Endothelial cell of umbilical vein (primary cell): ENCODE measurements at regions not wholly inside any gene's neighbourhood (a gene's known extent, or its start where the extent isn't known, plus 50 kb on each side); places are given as distances from the start of the nearest gene placed in this dataset.

ENCODE experiments used
- BruUV-seq: library from RNA; stranded (reverse); fragments of 400-500 nt; replicated peaks from 2 replicates; lab custom pipeline; 2021; lab: Mats Ljungman, UMichigan
- CTCF ChIA-PET: fragments of 300-600, 350-600 bp; sonication (Branson Sonifier 250); formaldehyde crosslinking; loops from one replicate; lab custom pipeline; 2021; ENCODE audit warnings: antibody characterized with exemption, inconsistent platforms; lab: Charles Lee
- POLR2A ChIA-PET: fragments of 300-600, 350-600 bp; sonication (Branson Sonifier 250); formaldehyde crosslinking; loops from one replicate; lab custom pipeline; 2021; ENCODE audit warnings: antibody characterized with exemption, inconsistent platforms; lab: Charles Lee
- DNase-seq: peaks from one replicate; pipeline ENCODE4 v3.0.0-alpha.2; 2011; ENCODE audit warnings: low read depth, low spot score
- FAIRE-seq: peaks from 2 replicates; lab custom pipeline; 2011; peaks lifted over from hg19 to GRCh38; lab: Jason Lieb, UNC
- H2AFZ ChIP-seq: 2 replicates; pipeline ENCODE4 v1.6.0; 2012; ENCODE audit warnings: low read depth, low read length, control low read depth, inconsistent platforms
- H3K27ac ChIP-seq: 2 replicates; pipeline ENCODE4 v1.5.1; 2011; ENCODE audit warnings: low read depth, mild to moderate bottlenecking, control low read depth, low read length, moderate library complexity; ENCODE audit not compliant: insufficient read depth
- H3K27me3 ChIP-seq, 2 experiments: 2 replicates each; pipeline versions ENCODE4 v1.6.0 to v1.6.1; 2011; ENCODE audit warnings: low read length in 2 of 2, mixed read lengths in 1 of 2; ENCODE audit not compliant: control insufficient read depth in 2 of 2, insufficient read depth in 2 of 2
- H3K36me3 ChIP-seq, 2 experiments: 2 replicates in 1 of 2; 3 replicates in 1 of 2; pipeline ENCODE4 v1.5.1; 2011; ENCODE audit warnings: low read length in 2 of 2, mild to moderate bottlenecking in 1 of 2, moderate library complexity in 1 of 2; ENCODE audit not compliant: control insufficient read depth in 2 of 2, insufficient read depth in 2 of 2; ENCODE audit errors: extremely low read depth in 1 of 2
- H3K4me1 ChIP-seq: 3 replicates; pipeline ENCODE4 v1.5.1; 2011; ENCODE audit warnings: mild to moderate bottlenecking, low read length; ENCODE audit not compliant: control insufficient read depth, insufficient read depth; ENCODE audit errors: extremely low read depth
- H3K4me2 ChIP-seq: 2 replicates; pipeline ENCODE4 v1.6.1; 2011; ENCODE audit warnings: low read length, control low read depth, mixed read lengths; ENCODE audit not compliant: insufficient read depth
- H3K4me3 ChIP-seq, 3 experiments: fragments of 200-600 bp in 1 of 3; sonication (generic), shearing (Covaris generic) in 1 of 3; replicated peaks in 1 of 3; 2 replicates each; pipeline ENCODE4 v1.5.1; 2011 to 2016; ENCODE audit warnings: control low read depth in 3 of 3, low read length in 3 of 3, mild to moderate bottlenecking in 2 of 3, inconsistent platforms in 1 of 3, low read depth in 1 of 3, moderate library complexity in 1 of 3; ENCODE audit not compliant: insufficient read depth in 1 of 3
- H3K79me2 ChIP-seq: 2 replicates; pipeline ENCODE4 v1.6.0; 2012; ENCODE audit warnings: low read length, inconsistent platforms; ENCODE audit not compliant: control insufficient read depth, insufficient read depth
- H3K9ac ChIP-seq: replicated peaks from 2 replicates; pipeline ENCODE3; 2011; ENCODE audit warnings: low read length, control low read depth; ENCODE audit not compliant: insufficient read depth; ENCODE audit errors: extremely low read depth
- H3K9me1 ChIP-seq: replicated peaks from 3 replicates; pipeline ENCODE4 v1.6.0; 2011; ENCODE audit warnings: mild to moderate bottlenecking, low read length; ENCODE audit not compliant: control insufficient read depth, insufficient read depth; ENCODE audit errors: extremely low read depth
- H3K9me3 ChIP-seq: replicated peaks from 2 replicates; pipeline ENCODE4 v1.5.1; 2012; ENCODE audit warnings: low read length, inconsistent platforms; ENCODE audit not compliant: control insufficient read depth, insufficient read depth
- H4K20me1 ChIP-seq: replicated peaks from 2 replicates; pipeline ENCODE3; 2011; ENCODE audit warnings: mild to moderate bottlenecking, low read length; ENCODE audit not compliant: control insufficient read depth, insufficient read depth; ENCODE audit errors: extremely low read depth
- EZH2 ChIP-seq: IDR thresholded peaks from 2 replicates; pipeline ENCODE4 v1.6.1; 2012; ENCODE audit warnings: borderline replicate concordance, low read depth, mild to moderate bottlenecking, moderate library complexity, low read length, inconsistent platforms; ENCODE audit not compliant: severe bottlenecking
- FOS ChIP-seq: IDR thresholded peaks from 2 replicates; pipeline ENCODE4 v1.6.1; 2011; ENCODE audit warnings: mild to moderate bottlenecking, low read length, moderate library complexity, borderline replicate concordance; ENCODE audit not compliant: insufficient read depth
- GATA2 ChIP-seq: IDR thresholded peaks from 2 replicates; pipeline ENCODE4 v1.7.0; 2011; ENCODE audit warnings: low read depth, mild to moderate bottlenecking, moderate library complexity, mixed read lengths, low read length; ENCODE audit not compliant: insufficient read length, insufficient read depth
- JUN ChIP-seq: IDR thresholded peaks from 2 replicates; pipeline ENCODE4 v1.6.1; 2011; ENCODE audit warnings: borderline replicate concordance, low read depth; ENCODE audit not compliant: insufficient read length, insufficient read depth
- MYC ChIP-seq: IDR thresholded peaks from one replicate; pipeline ENCODE4 v1.6.1; 2011; ENCODE audit warnings: mild to moderate bottlenecking, low read depth, low read length
- POLR2A ChIP-seq: IDR thresholded peaks from 2 replicates; pipeline ENCODE4 v1.6.1; 2012; ENCODE audit warnings: low read depth, mild to moderate bottlenecking, control low read depth, low read length
- POLR2AphosphoS5 ChIP-seq: IDR thresholded peaks from 2 replicates; pipeline ENCODE4 v1.6.1; 2012; ENCODE audit warnings: low read depth, mild to moderate bottlenecking, control low read depth, low read length, moderate library complexity; ENCODE audit not compliant: insufficient read depth
- dilution Hi-C: fragments of 300-500 bp; cut with MboI; formaldehyde crosslinking; loops from one replicate; pipeline ENCODE4 v1.15.0; 2019; ENCODE audit warnings: low sequenced_read_pairs; ENCODE audit not compliant: extremely low pct_ligation_motif_present
- intact Hi-C: fragments of 100-400 bp; cut with micrococcal nuclease; formaldehyde crosslinking; loops from one replicate; pipeline ENCODE4 v1.10.0; 2022
- TF ChIP-seq, protein P1 (sequence below), 2 donors: IDR thresholded peaks; 1 replicate in 1 of 2; 2 replicates in 1 of 2; pipeline ENCODE4 v1.5.1; 2011; ENCODE audit warnings: low read length in 2 of 2, mild to moderate bottlenecking in 2 of 2, moderate library complexity in 2 of 2, control low read depth in 1 of 2, inconsistent platforms in 1 of 2, low read depth in 1 of 2; ENCODE audit not compliant: insufficient read depth in 1 of 2; ENCODE audit errors: extremely low read depth in 1 of 2
- TF ChIP-seq, protein P2 (sequence below): IDR thresholded peaks from 2 replicates; pipeline ENCODE4 v1.6.1; 2011; ENCODE audit not compliant: insufficient read depth, insufficient read length

DNA sequence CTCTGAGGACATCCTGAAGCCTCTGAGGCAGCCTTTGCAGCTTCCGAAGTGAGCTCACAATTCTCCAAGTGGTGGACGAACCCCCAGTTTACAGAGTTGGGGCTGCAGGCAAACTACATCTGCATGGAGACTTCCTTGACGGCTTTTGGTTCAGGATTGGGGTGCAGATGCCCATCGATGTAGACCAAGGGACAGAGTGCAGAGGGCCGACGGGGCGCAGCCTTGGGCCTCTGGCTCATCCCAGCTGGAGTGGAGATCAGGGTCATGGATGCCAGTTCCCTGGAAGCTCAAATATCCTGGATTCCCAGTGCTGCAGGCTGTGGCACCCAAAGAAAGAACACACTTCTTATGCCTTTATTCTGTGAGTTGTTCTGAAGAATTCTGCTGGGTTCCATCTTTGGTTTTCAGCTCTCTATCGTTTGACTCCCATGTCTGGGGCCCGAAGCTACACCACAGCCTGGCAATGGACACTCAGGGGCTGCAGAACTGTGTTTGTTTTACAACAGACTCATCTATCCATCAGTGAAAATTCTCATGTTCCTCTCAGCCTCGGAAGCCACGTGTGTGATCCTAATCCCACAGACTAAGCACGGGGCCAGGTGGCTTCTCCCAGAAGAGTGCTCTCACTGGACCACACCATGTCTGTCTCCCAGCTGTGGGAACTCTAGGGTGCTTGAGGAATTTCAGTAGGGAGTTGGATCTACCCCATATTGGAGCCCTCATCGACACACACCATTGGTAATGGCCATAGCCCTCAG, 414.1 kb upstream of the MYT1L start:
- DNase-seq = no peak
- POLR2A ChIA-PET = no interaction called here
- Histone ChIP-seq H3K4me1 (no peaks in the 10 kb centered on the region), H3K4me2 (no peak overlapping the region), H2AFZ (no peak overlapping the region), H3K9me3 (peaks cover 15% of the 10 kb centered on the region), H3K9ac (no peak overlapping the region), H3K36me3 (no peaks in the 10 kb centered on the region), H3K79me2 (no peaks in the 10 kb centered on the region), H3K4me3 (no peak overlapping the region), H3K27me3 (no peaks in the 10 kb centered on the region), H3K27ac (no peak overlapping the region), H4K20me1 (no peaks in the 10 kb centered on the region), H3K9me1 (no peaks in the 10 kb centered on the region)
- no TSS peak for BruUV-seq
- dilution Hi-C loops (no loop called here), intact Hi-C loops (no loop called here)
- CTCF ChIA-PET = no interaction called here
- no peak for FAIRE-seq
- TF ChIP-seq JUN (no peak), EZH2 (no peak), GATA2 (no peak), POLR2AphosphoS5 (no peak), FOS (no peak), MYC (no peak), POLR2A (no peak)
- TF ChIP-seq, protein P1, sequence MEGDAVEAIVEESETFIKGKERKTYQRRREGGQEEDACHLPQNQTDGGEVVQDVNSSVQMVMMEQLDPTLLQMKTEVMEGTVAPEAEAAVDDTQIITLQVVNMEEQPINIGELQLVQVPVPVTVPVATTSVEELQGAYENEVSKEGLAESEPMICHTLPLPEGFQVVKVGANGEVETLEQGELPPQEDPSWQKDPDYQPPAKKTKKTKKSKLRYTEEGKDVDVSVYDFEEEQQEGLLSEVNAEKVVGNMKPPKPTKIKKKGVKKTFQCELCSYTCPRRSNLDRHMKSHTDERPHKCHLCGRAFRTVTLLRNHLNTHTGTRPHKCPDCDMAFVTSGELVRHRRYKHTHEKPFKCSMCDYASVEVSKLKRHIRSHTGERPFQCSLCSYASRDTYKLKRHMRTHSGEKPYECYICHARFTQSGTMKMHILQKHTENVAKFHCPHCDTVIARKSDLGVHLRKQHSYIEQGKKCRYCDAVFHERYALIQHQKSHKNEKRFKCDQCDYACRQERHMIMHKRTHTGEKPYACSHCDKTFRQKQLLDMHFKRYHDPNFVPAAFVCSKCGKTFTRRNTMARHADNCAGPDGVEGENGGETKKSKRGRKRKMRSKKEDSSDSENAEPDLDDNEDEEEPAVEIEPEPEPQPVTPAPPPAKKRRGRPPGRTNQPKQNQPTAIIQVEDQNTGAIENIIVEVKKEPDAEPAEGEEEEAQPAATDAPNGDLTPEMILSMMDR (IDR thresholded peaks at IDR 0.05; ENCODE audit: extremely low read depth in 1 of 2, insufficient read depth in 1 of 2, low read depth in 1 of 2, low read length in 2 of 2) = no peak
- TF ChIP-seq, protein P2, sequence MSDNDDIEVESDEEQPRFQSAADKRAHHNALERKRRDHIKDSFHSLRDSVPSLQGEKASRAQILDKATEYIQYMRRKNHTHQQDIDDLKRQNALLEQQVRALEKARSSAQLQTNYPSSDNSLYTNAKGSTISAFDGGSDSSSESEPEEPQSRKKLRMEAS = no peak
